H1 (cell line): ENCODE measurements at regions not wholly inside any gene's neighbourhood (a gene's known extent, or its start where the extent isn't known, plus 50 kb on each side); places are given as distances from the start of the nearest gene placed in this dataset.

ENCODE experiments used
- CTCF ChIA-PET: fragments of 300-600 bp; sonication (Branson Sonifier 250); formaldehyde crosslinking; loops from one replicate; lab custom pipeline; 2021; ENCODE audit not compliant: partially characterized antibody; lab: Charles Lee
- POLR2A ChIA-PET: fragments of 300-600 bp; sonication (Branson Sonifier 250); formaldehyde crosslinking; loops from one replicate; lab custom pipeline; 2021; ENCODE audit warnings: inconsistent platforms; ENCODE audit not compliant: partially characterized antibody; lab: Charles Lee
- DNase-seq, 2 experiments: peaks; one replicate each; pipeline versions ENCODE4 v3.0.0 to v3.0.0-alpha.2; 2010 to 2022; ENCODE audit warnings: low spot score in 2 of 2, low read depth in 1 of 2, mixed read lengths in 1 of 2
- FAIRE-seq: peaks from 2 replicates; lab custom pipeline; 2011; peaks lifted over from hg19 to GRCh38; lab: Jason Lieb, UNC
- H2AFZ ChIP-seq: 2 replicates; pipeline ENCODE4 v1.8.1; 2012; ENCODE audit warnings: low read length, inconsistent platforms
- H2AK5ac ChIP-seq: 2 replicates; pipeline ENCODE4 v1.6.1; 2013; ENCODE audit warnings: low read depth, low read length
- H2BK120ac ChIP-seq: replicated peaks from 2 replicates; pipeline ENCODE3; 2013; ENCODE audit warnings: low read depth, low read length, inconsistent platforms
- H2BK12ac ChIP-seq: 2 replicates; pipeline ENCODE4 v1.6.1; 2013; ENCODE audit warnings: low read depth, low read length
- H2BK15ac ChIP-seq: 2 replicates; pipeline ENCODE4 v1.6.1; 2013; ENCODE audit warnings: low read length
- H2BK20ac ChIP-seq: 2 replicates; pipeline ENCODE4 v1.6.1; 2013; ENCODE audit warnings: low read length
- H2BK5ac ChIP-seq: 2 replicates; pipeline ENCODE4 v1.6.1; 2013; ENCODE audit warnings: low read depth, low read length
- H3K14ac ChIP-seq: 2 replicates; pipeline ENCODE4 v1.6.1; 2013; ENCODE audit warnings: inconsistent platforms; ENCODE audit not compliant: insufficient read length
- H3K18ac ChIP-seq: 2 replicates; pipeline ENCODE4 v1.6.1; 2013; ENCODE audit warnings: low read length; ENCODE audit errors: extremely low read depth
- H3K23ac ChIP-seq: 2 replicates; pipeline ENCODE4 v1.6.1; 2013; ENCODE audit warnings: inconsistent platforms; ENCODE audit not compliant: insufficient read length
- H3K23me2 ChIP-seq: 2 replicates; pipeline ENCODE4 v1.6.1; 2013; ENCODE audit warnings: low read depth, low read length
- H3K27ac ChIP-seq: 2 replicates; pipeline ENCODE4 v1.6.1; 2011; ENCODE audit warnings: low read depth, low read length, inconsistent platforms
- H3K27me3 ChIP-seq, 4 experiments: replicated peaks in 1 of 4; 1 replicate in 1 of 4; 2 replicates in 3 of 4; pipeline versions ENCODE4 v1.6.1 to v1.8.1; 2011 to 2013; ENCODE audit warnings: low read length in 3 of 4, mild to moderate bottlenecking in 3 of 4, inconsistent platforms in 2 of 4, mixed read lengths in 2 of 4, moderate library complexity in 1 of 4; ENCODE audit not compliant: control insufficient read depth in 3 of 4, insufficient read depth in 3 of 4; ENCODE audit errors: extremely low read depth in 1 of 4
- H3K36me3 ChIP-seq, 4 experiments: 2 replicates each; pipeline versions ENCODE4 v1.6.1 to v1.8.1; 2011 to 2013; ENCODE audit warnings: mild to moderate bottlenecking in 4 of 4, low read length in 3 of 4, moderate library complexity in 2 of 4, control low read depth in 1 of 4, inconsistent platforms in 1 of 4; ENCODE audit not compliant: insufficient read depth in 4 of 4, control insufficient read depth in 2 of 4
- H3K4ac ChIP-seq: replicated peaks from 2 replicates; pipeline ENCODE3; 2013; ENCODE audit warnings: low read length, low read depth, mixed read lengths, inconsistent platforms; ENCODE audit not compliant: insufficient read length
- H3K4me1 ChIP-seq, 4 experiments: replicated peaks in 1 of 4; 1 replicate in 1 of 4; 2 replicates in 3 of 4; pipeline versions ENCODE4 v1.6.1 to v1.8.1; 2011 to 2013; ENCODE audit warnings: low read length in 3 of 4, inconsistent platforms in 2 of 4, mixed read lengths in 1 of 4; ENCODE audit not compliant: insufficient read depth in 4 of 4, control insufficient read depth in 3 of 4
- H3K4me2 ChIP-seq, 2 experiments: 2 replicates each; pipeline versions ENCODE4 v1.6.1 to v1.8.1; 2011 to 2013; ENCODE audit warnings: low read depth in 2 of 2, low read length in 2 of 2, control low read depth in 1 of 2, inconsistent platforms in 1 of 2, mild to moderate bottlenecking in 1 of 2; ENCODE audit not compliant: insufficient read depth in 1 of 2
- H3K4me3 ChIP-seq, 4 experiments: fragments of 200-600, 300-600 bp in 1 of 4; sonication (generic), shearing (Covaris generic), sonication (Bioruptor Twin) in 1 of 4; 2 replicates each; pipeline versions ENCODE4 v1.5.1 to v1.8.1; 2011 to 2016; ENCODE audit warnings: low read length in 4 of 4, low read depth in 3 of 4, control low read depth in 2 of 4, inconsistent platforms in 2 of 4, mild to moderate bottlenecking in 2 of 4, mixed read lengths in 1 of 4, moderate library complexity in 1 of 4; ENCODE audit not compliant: insufficient read depth in 2 of 4; ENCODE audit errors: extremely low read depth in 1 of 4
- H3K56ac ChIP-seq: replicated peaks from 2 replicates; pipeline ENCODE3; 2013; ENCODE audit warnings: low read depth, mild to moderate bottlenecking, mixed read lengths, low read length, inconsistent platforms; ENCODE audit not compliant: insufficient read length
- H3K79me1 ChIP-seq: 2 replicates; pipeline ENCODE4 v1.6.1; 2013; ENCODE audit warnings: low read depth, low read length, control low read depth
- H3K79me2 ChIP-seq, 2 experiments: 2 replicates each; pipeline versions ENCODE4 v1.6.1 to v1.8.1; 2012 to 2013; ENCODE audit warnings: low read length in 2 of 2, mild to moderate bottlenecking in 2 of 2, inconsistent platforms in 1 of 2; ENCODE audit not compliant: insufficient read depth in 2 of 2, control insufficient read depth in 1 of 2
- H3K9ac ChIP-seq, 4 experiments: replicated peaks in 1 of 4; 1 replicate in 1 of 4; 2 replicates in 3 of 4; pipeline versions ENCODE4 v1.6.1 to v1.8.1; 2011 to 2013; ENCODE audit warnings: low read depth in 3 of 4, low read length in 3 of 4, control low read depth in 2 of 4, mild to moderate bottlenecking in 2 of 4, moderate library complexity in 2 of 4, inconsistent platforms in 1 of 4; ENCODE audit errors: extremely low read depth in 1 of 4
- H3K9me3 ChIP-seq, 2 experiments: 2 replicates each; pipeline versions ENCODE4 v1.6.1 to v1.8.1; 2012 to 2013; ENCODE audit warnings: mild to moderate bottlenecking in 2 of 2, moderate library complexity in 2 of 2, control low read depth in 1 of 2, inconsistent platforms in 1 of 2, low read depth in 1 of 2, low read length in 1 of 2, mixed read lengths in 1 of 2; ENCODE audit not compliant: insufficient read depth in 2 of 2
- H4K20me1 ChIP-seq, 2 experiments: replicated peaks in 1 of 2; 2 replicates each; pipeline versions ENCODE3 to v1.8.1; 2011 to 2013; ENCODE audit warnings: inconsistent platforms in 2 of 2, low read length in 2 of 2, mild to moderate bottlenecking in 1 of 2; ENCODE audit not compliant: insufficient read depth in 2 of 2, control insufficient read depth in 1 of 2
- H4K5ac ChIP-seq: 2 replicates; pipeline ENCODE4 v1.6.1; 2013; ENCODE audit warnings: low read length, low read depth, mixed read lengths, inconsistent platforms; ENCODE audit not compliant: insufficient read length
- H4K8ac ChIP-seq: 2 replicates; pipeline ENCODE4 v1.8.0; 2013; ENCODE audit warnings: mild to moderate bottlenecking, moderate library complexity, low read length, inconsistent platforms; ENCODE audit not compliant: insufficient read depth; ENCODE audit errors: extremely low read depth
- H4K91ac ChIP-seq: replicated peaks from 2 replicates; pipeline ENCODE3; 2013; ENCODE audit warnings: low read length, mixed read lengths, inconsistent platforms; ENCODE audit not compliant: insufficient read length
- CHD2 ChIP-seq: IDR thresholded peaks from 2 replicates; pipeline ENCODE4 v1.6.1; 2012; ENCODE audit warnings: low read length, improper control_type of control experiment
- WGBS, 2 experiments: shearing (Covaris generic) in 1 of 2; methylation state at CpG; one replicate each; pipeline versions ENCODE4 v1.1.6 to v1.1.7; 2013 to 2015; ENCODE audit warnings: low lambda C conversion rate in 2 of 2, mixed read lengths in 2 of 2, inconsistent platforms in 1 of 2, low coverage in 1 of 2, missing lambda C conversion rate in 1 of 2; ENCODE audit not compliant: insufficient replicate concordance in 2 of 2, insufficient coverage in 1 of 2, insufficient read length in 1 of 2; ENCODE audit errors: extremely low coverage in 1 of 2, missing lambda C conversion rate in 1 of 2; 5-methylcytosine and 5-hydroxymethylcytosine counted together

GRCh38 chr14:104323551-104324175 is 185.3 kb downstream of the KIF26A start:
- ChIA-PET CTCF (no interaction called here), POLR2A (no interaction called here)
- H3K23ac ChIP-seq: no peak overlapping the region
- no peak overlapping the region for H3K27ac ChIP-seq
- H4K20me1 ChIP-seq: peaks cover 0 to 4% of the 10 kb centered on the region in 2 experiments
- H3K27me3 ChIP-seq: no peaks in the 10 kb centered on the region
- no peaks in the 10 kb centered on the region for H3K4me1 ChIP-seq
- H3K56ac ChIP-seq: no peak overlapping the region
- H3K36me3 ChIP-seq: no peaks in the 10 kb centered on the region
- FAIRE-seq: no peak
- H3K4me2 ChIP-seq: no peak overlapping the region
- no peak overlapping the region for H3K18ac ChIP-seq
- no peaks in the 10 kb centered on the region for H3K79me1 ChIP-seq
- no peak overlapping the region for H2BK120ac ChIP-seq
- DNase-seq: no peak
- H3K9ac ChIP-seq: no peak overlapping the region
- no peaks in the 10 kb centered on the region for H3K9me3 ChIP-seq
- H2BK15ac ChIP-seq: no peak overlapping the region
- H2AK5ac ChIP-seq: no peak overlapping the region
- no peak overlapping the region for H4K91ac ChIP-seq
- no peak overlapping the region for H3K4ac ChIP-seq
- H2BK12ac ChIP-seq: no peak overlapping the region
- no peak overlapping the region for H2BK5ac ChIP-seq
- 87% methylated on average over 15 of the region's 15 CpGs; no CpG with 5 or more reads in 1 of the 2 experiments for WGBS, 2 experiments
- no peak overlapping the region for H4K5ac ChIP-seq
- no peak overlapping the region for H2AFZ ChIP-seq
- no peak overlapping the region for H3K14ac ChIP-seq
- no peak overlapping the region for H2BK20ac ChIP-seq
- no peak overlapping the region for H3K4me3 ChIP-seq
- no peak overlapping the region for H4K8ac ChIP-seq
- H3K79me2 ChIP-seq: no peaks in the 10 kb centered on the region
- peaks cover 3% of the 10 kb centered on the region; the same call in 1 of the 2 replicates for H3K23me2 ChIP-seq
- no peak for TF ChIP-seq CHD2
